ENCODE measurements at regions not wholly inside any gene's neighbourhood (a gene's known extent, or its start where the extent isn't known, plus 50 kb on each side); places are given as distances from the start of the nearest gene placed in this dataset.

- no peak for TF ChIP-seq CTCF (IDR thresholded peaks at IDR 0.05)
- no peak for DNase-seq
- Mint-ChIP-seq H3K27me3 (no peaks in the 10 kb centered on the region), H3K4me3 (no peak overlapping the region), H3K4me1 (ENCODE audit: low read depth) (peaks cover 13% of the 10 kb centered on the region), H3K27ac (no peak overlapping the region), H3K36me3 (ENCODE audit: low read depth) (no peaks in the 10 kb centered on the region), H3K9me3 (no peaks in the 10 kb centered on the region)
- Histone ChIP-seq H3K36me3 (ENCODE audit: insufficient read depth, low read length) (no peaks in the 10 kb centered on the region), H3K4me1 (ENCODE audit: insufficient read depth, low read length) (no peaks in the 10 kb centered on the region), H3K27ac (ENCODE audit: low read depth in 1 of 2, low read length in 2 of 2) (no peak overlapping the region), H3K27me3 (ENCODE audit: control insufficient read depth in 1 of 2, insufficient read depth in 2 of 2, low read length in 2 of 2) (no peaks in the 10 kb centered on the region), H3K4me3 (ENCODE audit: low read length) (no peak overlapping the region), H3K9me3 (ENCODE audit: control insufficient read depth in 1 of 2, insufficient read depth in 1 of 2, low read length in 2 of 2) (no peaks in the 10 kb centered on the region)
- ATAC-seq (ENCODE audit: poor library complexity) = no peak
- POLR2A ChIA-PET = no interaction called here
- intact Hi-C loops (cut with DNase I, micrococcal nuclease) = no loop called here
- CTCF ChIA-PET = no interaction called here
Measured at GRCh38 chr12:4052691-4053090, 179.5 kb upstream of the PARP11 start.

- ATAC-seq (ENCODE audit: poor library complexity) (no peak), DNase-seq (no peak)
- H3K27ac ChIP-seq (ENCODE audit: low read depth in 1 of 2, low read length in 2 of 2) = no peak overlapping the region
- no peaks in the 10 kb centered on the region for H3K27me3 Mint-ChIP-seq
- CTCF ChIA-PET = no interaction called here
- no peaks in the 10 kb centered on the region for H3K4me1 ChIP-seq (ENCODE audit: insufficient read depth, low read length)
- no peaks in the 10 kb centered on the region for H3K27me3 ChIP-seq (ENCODE audit: control insufficient read depth in 1 of 2, insufficient read depth in 2 of 2, low read length in 2 of 2)
- no peaks in the 10 kb centered on the region for H3K36me3 ChIP-seq (ENCODE audit: insufficient read depth, low read length)
- no peaks in the 10 kb centered on the region for H3K36me3 Mint-ChIP-seq (ENCODE audit: low read depth)
- H3K9me3 ChIP-seq (ENCODE audit: control insufficient read depth in 1 of 2, insufficient read depth in 1 of 2, low read length in 2 of 2) = no peaks in the 10 kb centered on the region
- peaks cover 3% of the 10 kb centered on the region for H3K4me1 Mint-ChIP-seq (ENCODE audit: low read depth)
- intact Hi-C loops (cut with DNase I, micrococcal nuclease) = no loop called here
- H3K4me3 ChIP-seq (ENCODE audit: low read length) = no peak overlapping the region
- H3K9me3 Mint-ChIP-seq = no peaks in the 10 kb centered on the region
- no peak overlapping the region for H3K4me3 Mint-ChIP-seq
- no peak overlapping the region for H3K27ac Mint-ChIP-seq
- no peak for TF ChIP-seq CTCF (IDR thresholded peaks at IDR 0.05)
- POLR2A ChIA-PET = no interaction called here
Measured at GRCh38 chr12:4051596-4051995, 178.4 kb upstream of the PARP11 start.

GRCh38 chr12:4050340-4050739, 177.1 kb upstream of the PARP11 start:
- Histone ChIP-seq H3K27me3 (ENCODE audit: control insufficient read depth in 1 of 2, insufficient read depth in 2 of 2, low read length in 2 of 2) (no peaks in the 10 kb centered on the region), H3K4me1 (ENCODE audit: insufficient read depth, low read length) (no peaks in the 10 kb centered on the region), H3K9me3 (ENCODE audit: control insufficient read depth in 1 of 2, insufficient read depth in 1 of 2, low read length in 2 of 2) (no peaks in the 10 kb centered on the region), H3K36me3 (ENCODE audit: insufficient read depth, low read length) (no peaks in the 10 kb centered on the region), H3K4me3 (ENCODE audit: low read length) (no peak overlapping the region), H3K27ac (ENCODE audit: low read depth in 1 of 2, low read length in 2 of 2) (no peak overlapping the region)
- Mint-ChIP-seq H3K9me3 (no peaks in the 10 kb centered on the region), H3K27ac (no peak overlapping the region), H3K4me1 (ENCODE audit: low read depth) (no peaks in the 10 kb centered on the region), H3K36me3 (ENCODE audit: low read depth) (no peaks in the 10 kb centered on the region), H3K4me3 (no peak overlapping the region), H3K27me3 (no peaks in the 10 kb centered on the region)
- POLR2A ChIA-PET = no interaction called here
- no peak for TF ChIP-seq CTCF (IDR thresholded peaks at IDR 0.05)
- intact Hi-C loops (cut with DNase I, micrococcal nuclease) = no loop called here
- CTCF ChIA-PET = no interaction called here
- DNase-seq (no peak), ATAC-seq (ENCODE audit: poor library complexity) (no peak)
